ENCODE measurements at regions not wholly inside any gene's neighbourhood (a gene's known extent, or its start where the extent isn't known, plus 50 kb on each side); places are given as distances from the start of the nearest gene placed in this dataset.

- no peak for DNase-seq (ENCODE audit: low spot score in 2 of 2)
- FAIRE-seq = no peak
Observed at GRCh38 chr5:8134609-8135008, 265.7 kb downstream of the MTRR start.

- no peak for DNase-seq (ENCODE audit: low spot score in 2 of 2)
- FAIRE-seq = no peak
Observed at GRCh38 chr5:8135742-8136141, 266.8 kb downstream of the MTRR start.

GRCh38 chr5:8136271-8136670 lies 267.3 kb downstream of the MTRR start:
- FAIRE-seq (no peak), DNase-seq (ENCODE audit: low spot score in 2 of 2) (no peak)

- no peak for FAIRE-seq
- no peak for DNase-seq (ENCODE audit: low spot score in 2 of 2)
Observed at GRCh38 chr5:8137941-8138550, 269.1 kb downstream of the MTRR start.

- DNase-seq (ENCODE audit: low spot score in 2 of 2) = no peak
- no peak for FAIRE-seq
Observed at GRCh38 chr5:8138884-8139283, 269.9 kb downstream of the MTRR start.

- FAIRE-seq (no peak), DNase-seq (ENCODE audit: low spot score in 2 of 2) (no peak)
Observed at GRCh38 chr5:8150791-8151190, 281.8 kb downstream of the MTRR start.

GRCh38 chr5:8156706-8157105 lies 287.8 kb downstream of the MTRR start:
- FAIRE-seq (no peak), DNase-seq (ENCODE audit: low spot score in 2 of 2) (no peak)

GRCh38 chr5:8157320-8157822 lies 288.4 kb downstream of the MTRR start:
- FAIRE-seq = no peak
- no peak for DNase-seq (ENCODE audit: low spot score in 2 of 2)

- DNase-seq (ENCODE audit: low spot score in 2 of 2) (no peak), FAIRE-seq (no peak)
Observed at GRCh38 chr5:8176101-8176693, 307.2 kb downstream of the MTRR start.

GRCh38 chr5:8184455-8185063 lies 315.6 kb downstream of the MTRR start:
- DNase-seq (ENCODE audit: low spot score in 2 of 2) (no peak), FAIRE-seq (no peak)

- DNase-seq (ENCODE audit: low spot score in 2 of 2) (no peak), FAIRE-seq (no peak)
Observed at GRCh38 chr5:8185852-8186251, 316.9 kb downstream of the MTRR start.

GRCh38 chr5:8188874-8189565 lies 320.1 kb downstream of the MTRR start:
- DNase-seq (ENCODE audit: low spot score in 2 of 2) = no peak
- FAIRE-seq = no peak

GRCh38 chr5:8192840-8193239 lies 323.9 kb downstream of the MTRR start:
- DNase-seq (ENCODE audit: low spot score in 2 of 2) (no peak), FAIRE-seq (no peak)

- FAIRE-seq = no peak
Observed at GRCh38 chr5:8196061-8196460, 327.1 kb downstream of the MTRR start.

GRCh38 chr5:8208307-8208706 lies 339.4 kb downstream of the MTRR start:
- no peak for DNase-seq (ENCODE audit: low spot score in 2 of 2)
- FAIRE-seq = no peak

More at GRCh38 chr5:8196061-8196460, 327.1 kb downstream of the MTRR start:
- DNase-seq (ENCODE audit: low spot score in 2 of 2) = no peak

GRCh38 chr5:8209500-8209899 lies 340.6 kb downstream of the MTRR start:
- DNase-seq (ENCODE audit: low spot score in 2 of 2) (peak in 1 of 2 donors; percentile 24), FAIRE-seq (no peak)

GRCh38 chr5:8213701-8214240 lies 344.8 kb downstream of the MTRR start:
- no peak for FAIRE-seq
- peak in 1 of 2 donors; percentile 8 for DNase-seq (ENCODE audit: low spot score in 2 of 2)

GRCh38 chr5:8216921-8217320 lies 348.0 kb downstream of the MTRR start:
- DNase-seq (ENCODE audit: low spot score in 2 of 2) (no peak), FAIRE-seq (no peak)

- FAIRE-seq (no peak), DNase-seq (ENCODE audit: low spot score in 2 of 2) (no peak)
Observed at GRCh38 chr5:8226148-8226547, 357.2 kb downstream of the MTRR start.

GRCh38 chr5:8227112-8227511 lies 358.2 kb downstream of the MTRR start:
- DNase-seq (ENCODE audit: low spot score in 2 of 2) (no peak), FAIRE-seq (no peak)

- DNase-seq (ENCODE audit: low spot score in 2 of 2) = no peak
- no peak for FAIRE-seq
Observed at GRCh38 chr5:8229551-8229950, 360.6 kb downstream of the MTRR start.
